Right lobe of liver (tissue), 4 donors: ENCODE measurements at regions not wholly inside any gene's neighbourhood (a gene's known extent, or its start where the extent isn't known, plus 50 kb on each side); places are given as distances from the start of the nearest gene placed in this dataset.

Source experiments
- POLR2A ChIP-seq: fragments of 450-650 bp; IDR thresholded peaks from one replicate; pipeline ENCODE4 v1.6.1; 2017; ENCODE audit warnings: antibody characterized with exemption, mild to moderate bottlenecking
- TF ChIP-seq, protein P1 (sequence below), 4 donors: fragments of 200-600 bp in 3 of 4; fragments of 450-650 bp in 1 of 4; IDR thresholded peaks; one replicate each; pipeline versions ENCODE4 v1.5.1 to v1.8.0; 2016 to 2022; ENCODE audit warnings: antibody characterized with exemption in 4 of 4, mild to moderate bottlenecking in 2 of 4
- donor health status: DM: no; HTN: no; CAD: no.
- donor health status: DM: no; HTN: no; CAD: no.
- donor health status: DM: no; HTN: yes; CAD: no.

DNA sequence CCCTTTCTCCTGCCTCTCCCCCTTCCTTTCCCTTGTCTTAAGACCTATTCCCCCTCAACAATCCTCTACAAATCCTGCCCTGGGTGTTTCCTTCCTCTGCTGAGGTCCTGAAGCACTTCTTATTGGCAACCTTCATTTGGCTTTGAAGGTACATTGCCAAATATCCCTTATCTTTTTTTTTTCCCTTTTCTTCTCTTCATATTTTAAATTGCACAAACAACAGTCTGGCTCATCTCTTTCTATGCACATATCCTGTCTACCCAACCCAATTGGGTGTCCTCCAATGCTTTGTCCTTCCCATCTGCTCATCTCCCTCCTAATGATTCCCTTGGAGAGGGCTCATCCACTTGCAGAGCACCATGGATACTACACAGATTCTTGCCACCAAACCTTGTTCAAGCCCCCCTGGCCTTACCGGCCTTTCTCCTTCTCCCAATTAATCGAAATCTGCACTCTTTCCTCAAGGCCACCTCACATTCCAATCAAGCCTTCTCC lies 537.9 kb upstream of the JARID2 start:
- no peak for TF ChIP-seq POLR2A
- TF ChIP-seq, protein P1, sequence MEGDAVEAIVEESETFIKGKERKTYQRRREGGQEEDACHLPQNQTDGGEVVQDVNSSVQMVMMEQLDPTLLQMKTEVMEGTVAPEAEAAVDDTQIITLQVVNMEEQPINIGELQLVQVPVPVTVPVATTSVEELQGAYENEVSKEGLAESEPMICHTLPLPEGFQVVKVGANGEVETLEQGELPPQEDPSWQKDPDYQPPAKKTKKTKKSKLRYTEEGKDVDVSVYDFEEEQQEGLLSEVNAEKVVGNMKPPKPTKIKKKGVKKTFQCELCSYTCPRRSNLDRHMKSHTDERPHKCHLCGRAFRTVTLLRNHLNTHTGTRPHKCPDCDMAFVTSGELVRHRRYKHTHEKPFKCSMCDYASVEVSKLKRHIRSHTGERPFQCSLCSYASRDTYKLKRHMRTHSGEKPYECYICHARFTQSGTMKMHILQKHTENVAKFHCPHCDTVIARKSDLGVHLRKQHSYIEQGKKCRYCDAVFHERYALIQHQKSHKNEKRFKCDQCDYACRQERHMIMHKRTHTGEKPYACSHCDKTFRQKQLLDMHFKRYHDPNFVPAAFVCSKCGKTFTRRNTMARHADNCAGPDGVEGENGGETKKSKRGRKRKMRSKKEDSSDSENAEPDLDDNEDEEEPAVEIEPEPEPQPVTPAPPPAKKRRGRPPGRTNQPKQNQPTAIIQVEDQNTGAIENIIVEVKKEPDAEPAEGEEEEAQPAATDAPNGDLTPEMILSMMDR (IDR thresholded peaks at IDR 0.05), result no peak
